Astrocyte (in vitro differentiated cells and primary cell): ENCODE measurements at regions not wholly inside any gene's neighbourhood (a gene's known extent, or its start where the extent isn't known, plus 50 kb on each side); places are given as distances from the start of the nearest gene placed in this dataset.
A peak's percentile ranks its signal among the peaks of the same experiment; 100 is the strongest.

Experiments used
- DNase-seq: peaks from one replicate; pipeline ENCODE4 v3.0.0-alpha.2; 2010; ENCODE audit warnings: low read depth
- FAIRE-seq: peaks from 2 replicates; lab custom pipeline; 2011; peaks lifted over from hg19 to GRCh38; lab: Jason Lieb, UNC
- H2AFZ ChIP-seq: 2 replicates; pipeline ENCODE4 v1.6.0; 2012; ENCODE audit warnings: low read depth, low read length, inconsistent platforms
- H3K27ac ChIP-seq: 2 replicates; pipeline ENCODE4 v1.5.1; 2011; ENCODE audit warnings: low read depth, low read length, inconsistent platforms
- H3K27me3 ChIP-seq: 2 replicates; pipeline ENCODE4 v1.6.0; 2011; ENCODE audit warnings: low read length, inconsistent platforms; ENCODE audit not compliant: insufficient read depth
- H3K36me3 ChIP-seq: 2 replicates; pipeline ENCODE4 v1.5.1; 2011; ENCODE audit warnings: low read length, inconsistent platforms; ENCODE audit not compliant: insufficient read depth
- H3K4me1 ChIP-seq: 2 replicates; pipeline ENCODE4 v1.5.1; 2011; ENCODE audit warnings: low read length, inconsistent platforms; ENCODE audit not compliant: insufficient read depth
- H3K4me2 ChIP-seq: 2 replicates; pipeline ENCODE4 v1.6.0; 2012; ENCODE audit warnings: low read length, inconsistent platforms
- H3K4me3 ChIP-seq: 2 replicates; pipeline ENCODE4 v1.5.1; 2011; ENCODE audit warnings: low read depth, mild to moderate bottlenecking, low read length, inconsistent platforms; ENCODE audit not compliant: insufficient read depth
- H3K79me2 ChIP-seq: 2 replicates; pipeline ENCODE4 v1.6.0; 2012; ENCODE audit warnings: mild to moderate bottlenecking, low read length, inconsistent platforms; ENCODE audit not compliant: insufficient read depth
- H3K9ac ChIP-seq: 2 replicates; pipeline ENCODE4 v1.6.0; 2012; ENCODE audit warnings: mild to moderate bottlenecking, low read length, inconsistent platforms
- H3K9me3 ChIP-seq: 2 replicates; pipeline ENCODE4 v1.5.1; 2012; ENCODE audit warnings: low read depth, mild to moderate bottlenecking, low read length, inconsistent platforms; ENCODE audit not compliant: insufficient read depth
- H4K20me1 ChIP-seq: 2 replicates; pipeline ENCODE4 v1.6.0; 2012; ENCODE audit warnings: low read length, inconsistent platforms; ENCODE audit not compliant: insufficient read depth
- H3K27ac Mint-ChIP-seq: one replicate; pipeline ENCODE4 v1.8.0; 2021; ENCODE audit warnings: mild to moderate bottlenecking, mixed read lengths; ENCODE audit not compliant: unreplicated experiment
- H3K27me3 Mint-ChIP-seq: one replicate; pipeline ENCODE4 v1.8.0; 2021; ENCODE audit warnings: low read depth, mixed read lengths; ENCODE audit not compliant: unreplicated experiment
- H3K36me3 Mint-ChIP-seq: one replicate; pipeline ENCODE4 v1.8.0; 2021; ENCODE audit warnings: low read depth, mixed read lengths; ENCODE audit not compliant: unreplicated experiment
- H3K4me1 Mint-ChIP-seq: one replicate; pipeline ENCODE4 v1.8.0; 2021; ENCODE audit warnings: low read depth, mixed read lengths; ENCODE audit not compliant: unreplicated experiment
- H3K4me3 Mint-ChIP-seq: one replicate; pipeline ENCODE4 v1.8.0; 2021; ENCODE audit warnings: mild to moderate bottlenecking, moderate library complexity, mixed read lengths; ENCODE audit not compliant: unreplicated experiment
- H3K9me3 Mint-ChIP-seq: one replicate; pipeline ENCODE4 v1.8.0; 2021; ENCODE audit warnings: mild to moderate bottlenecking, mixed read lengths; ENCODE audit not compliant: unreplicated experiment
- CTCF ChIP-seq: IDR thresholded peaks from 2 replicates; pipeline ENCODE4 v1.5.1; 2011; ENCODE audit warnings: low read depth, mild to moderate bottlenecking, inconsistent platforms, low read length, moderate library complexity; ENCODE audit not compliant: insufficient read depth
- EZH2 ChIP-seq: IDR thresholded peaks from 2 replicates; pipeline ENCODE4 v1.6.1; 2012; ENCODE audit warnings: mild to moderate bottlenecking, low read length, inconsistent platforms; ENCODE audit not compliant: insufficient read depth

- Histone ChIP-seq H3K4me2 (no peak overlapping the region), H3K9ac (no peak overlapping the region), H3K27ac (no peak overlapping the region), H3K36me3 (no peaks in the 10 kb centered on the region), H3K4me1 (peaks cover 5% of the 10 kb centered on the region), H3K4me3 (no peak overlapping the region), H4K20me1 (no peaks in the 10 kb centered on the region), H3K27me3 (no peaks in the 10 kb centered on the region), H3K79me2 (no peaks in the 10 kb centered on the region), H2AFZ (no peak overlapping the region), H3K9me3 (no peaks in the 10 kb centered on the region)
- TF ChIP-seq CTCF (no peak), EZH2 (no peak)
- Mint-ChIP-seq H3K9me3 (no peaks in the 10 kb centered on the region), H3K4me3 (no peak overlapping the region), H3K36me3 (peaks cover 1% of the 10 kb centered on the region), H3K27me3 (no peaks in the 10 kb centered on the region), H3K27ac (no peak overlapping the region), H3K4me1 (peaks cover 2% of the 10 kb centered on the region)
- FAIRE-seq (peak; percentile 20), DNase-seq (no peak)
Observed at GRCh38 chr2:19051203-19051831, 307.1 kb downstream of the OSR1 start.

GRCh38 chr2:19050354-19050753, 308.1 kb downstream of the OSR1 start:
- no peak overlapping the region for H3K4me3 Mint-ChIP-seq
- no peaks in the 10 kb centered on the region for H3K9me3 Mint-ChIP-seq
- no peak overlapping the region for H3K4me3 ChIP-seq
- H3K36me3 ChIP-seq = no peaks in the 10 kb centered on the region
- H3K9me3 ChIP-seq = no peaks in the 10 kb centered on the region
- no peaks in the 10 kb centered on the region for H3K27me3 Mint-ChIP-seq
- H3K4me1 Mint-ChIP-seq = peaks cover 2% of the 10 kb centered on the region
- no peaks in the 10 kb centered on the region for H3K27me3 ChIP-seq
- H2AFZ ChIP-seq = no peak overlapping the region
- no peak overlapping the region for H3K27ac ChIP-seq
- no peak overlapping the region for H3K27ac Mint-ChIP-seq
- TF ChIP-seq EZH2 (no peak), CTCF (no peak)
- DNase-seq (no peak), FAIRE-seq (no peak)
- H3K79me2 ChIP-seq = no peaks in the 10 kb centered on the region
- H4K20me1 ChIP-seq = no peaks in the 10 kb centered on the region
- peaks cover 1% of the 10 kb centered on the region for H3K36me3 Mint-ChIP-seq
- peaks cover 5% of the 10 kb centered on the region for H3K4me1 ChIP-seq
- H3K4me2 ChIP-seq = no peak overlapping the region
- no peak overlapping the region for H3K9ac ChIP-seq

- TF ChIP-seq EZH2 = no peak
- TF ChIP-seq CTCF = no peak
- no peak overlapping the region for H3K27ac ChIP-seq
- no peaks in the 10 kb centered on the region for H3K27me3 ChIP-seq
- no peaks in the 10 kb centered on the region for H3K9me3 ChIP-seq
- no peak overlapping the region for H3K4me2 ChIP-seq
- Mint-ChIP-seq H3K4me1 (peaks cover 2% of the 10 kb centered on the region), H3K27ac (no peak overlapping the region), H3K4me3 (no peak overlapping the region), H3K9me3 (no peaks in the 10 kb centered on the region), H3K27me3 (no peaks in the 10 kb centered on the region), H3K36me3 (peaks cover 1% of the 10 kb centered on the region)
- no peak overlapping the region for H2AFZ ChIP-seq
- no peaks in the 10 kb centered on the region for H3K79me2 ChIP-seq
- no peak overlapping the region for H3K9ac ChIP-seq
- no peak overlapping the region for H3K4me3 ChIP-seq
- peaks cover 5% of the 10 kb centered on the region for H3K4me1 ChIP-seq
- no peaks in the 10 kb centered on the region for H4K20me1 ChIP-seq
- H3K36me3 ChIP-seq = no peaks in the 10 kb centered on the region
- FAIRE-seq (no peak), DNase-seq (no peak)
Observed at GRCh38 chr2:19048593-19049266, 309.7 kb downstream of the OSR1 start.
